ENCODE measurements at regions not wholly inside any gene's neighbourhood (a gene's known extent, or its start where the extent isn't known, plus 50 kb on each side); places are given as distances from the start of the nearest gene placed in this dataset.

GRCh38 chr12:104840262-104840661, 117.8 kb downstream of the SLC41A2 start:
- H3K36me3 ChIP-seq (ENCODE audit: control insufficient read depth in 5 of 5, insufficient read depth in 5 of 5, low read length in 5 of 5) = no peaks in the 10 kb centered on the region
- no peak overlapping the region for H3K27ac ChIP-seq (ENCODE audit: low read depth, low read length)
- no peaks in the 10 kb centered on the region for H3K4me1 ChIP-seq (ENCODE audit: control insufficient read depth in 5 of 5, insufficient read depth in 5 of 5, low read length in 5 of 5)
- H3K9ac ChIP-seq (ENCODE audit: low read length in 5 of 5) = no peak overlapping the region
- no peaks in the 10 kb centered on the region for H3K9me3 ChIP-seq (ENCODE audit: control insufficient read depth in 5 of 5, low read length in 5 of 5)
- H3K4me3 ChIP-seq (ENCODE audit: low read depth in 1 of 5, low read length in 5 of 5) = no peak overlapping the region
- H3K27me3 ChIP-seq (ENCODE audit: control insufficient read depth in 5 of 5, insufficient read depth in 4 of 5, low read length in 5 of 5) = no peaks in the 10 kb centered on the region

- Histone ChIP-seq H3K4me3 (ENCODE audit: low read depth in 1 of 5, low read length in 5 of 5) (no peak overlapping the region), H3K9ac (ENCODE audit: low read length in 5 of 5) (no peak overlapping the region), H3K36me3 (ENCODE audit: control insufficient read depth in 5 of 5, insufficient read depth in 5 of 5, low read length in 5 of 5) (no peaks in the 10 kb centered on the region), H3K27me3 (ENCODE audit: control insufficient read depth in 5 of 5, insufficient read depth in 4 of 5, low read length in 5 of 5) (no peaks in the 10 kb centered on the region), H3K4me1 (ENCODE audit: control insufficient read depth in 5 of 5, insufficient read depth in 5 of 5, low read length in 5 of 5) (no peaks in the 10 kb centered on the region), H3K27ac (ENCODE audit: low read depth, low read length) (no peak overlapping the region), H3K9me3 (ENCODE audit: control insufficient read depth in 5 of 5, low read length in 5 of 5) (no peaks in the 10 kb centered on the region)
Measured at GRCh38 chr12:104835317-104835716, 122.8 kb downstream of the SLC41A2 start.

DNA sequence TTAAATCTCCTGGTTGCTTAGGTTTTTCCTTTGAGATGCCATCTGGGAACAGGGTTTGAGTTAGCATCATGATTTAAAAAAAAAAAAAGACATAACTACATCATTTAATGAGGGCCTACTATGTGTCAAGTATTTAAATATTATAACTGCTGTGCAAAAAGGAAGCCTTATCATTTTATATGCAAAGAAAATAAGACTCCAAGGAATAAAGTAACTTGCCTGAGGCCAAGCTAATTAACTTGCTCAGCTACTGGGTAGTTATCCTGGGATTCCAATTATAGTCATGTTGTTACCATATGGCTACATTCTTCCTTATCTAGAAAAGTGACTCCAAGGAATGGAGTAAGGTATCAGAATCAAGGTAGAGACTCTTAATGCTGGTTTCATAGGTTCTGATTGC, 123.5 kb downstream of the SLC41A2 start:
- no peaks in the 10 kb centered on the region for H3K9me3 ChIP-seq (ENCODE audit: control insufficient read depth in 5 of 5, low read length in 5 of 5)

DNA sequence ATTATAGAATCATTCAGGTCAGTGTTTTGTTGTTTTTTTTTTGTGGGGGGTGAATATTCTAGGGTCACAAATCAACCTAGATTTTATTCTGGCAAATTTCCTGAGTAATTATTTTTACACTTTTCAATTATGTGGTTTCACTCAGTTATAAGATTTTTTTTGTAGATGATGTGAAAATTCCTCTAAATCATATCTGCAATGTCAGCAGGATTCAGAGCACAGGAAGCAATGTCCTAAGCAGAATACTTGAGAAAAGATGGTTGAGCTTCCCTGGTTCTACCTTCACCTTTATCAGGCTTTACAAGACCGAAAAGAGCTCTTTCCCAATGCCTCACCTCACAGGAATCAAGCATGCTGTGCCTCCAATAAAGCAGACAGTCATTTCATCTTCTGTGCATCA, 124.3 kb downstream of the SLC41A2 start:
- Histone ChIP-seq H3K9me3 (ENCODE audit: control insufficient read depth in 5 of 5, low read length in 5 of 5) (no peaks in the 10 kb centered on the region), H3K27ac (ENCODE audit: low read depth, low read length) (no peak overlapping the region), H3K9ac (ENCODE audit: low read length in 5 of 5) (no peak overlapping the region), H3K4me1 (ENCODE audit: control insufficient read depth in 5 of 5, insufficient read depth in 5 of 5, low read length in 5 of 5) (no peaks in the 10 kb centered on the region), H3K4me3 (ENCODE audit: low read depth in 1 of 5, low read length in 5 of 5) (no peak overlapping the region), H3K27me3 (ENCODE audit: control insufficient read depth in 5 of 5, insufficient read depth in 4 of 5, low read length in 5 of 5) (no peaks in the 10 kb centered on the region), H3K36me3 (ENCODE audit: control insufficient read depth in 5 of 5, insufficient read depth in 5 of 5, low read length in 5 of 5) (no peaks in the 10 kb centered on the region)

More for the DNA sequence above, 123.5 kb downstream of the SLC41A2 start:
- Histone ChIP-seq H3K4me1 (ENCODE audit: control insufficient read depth in 5 of 5, insufficient read depth in 5 of 5, low read length in 5 of 5) (no peaks in the 10 kb centered on the region), H3K4me3 (ENCODE audit: low read depth in 1 of 5, low read length in 5 of 5) (no peak overlapping the region), H3K36me3 (ENCODE audit: control insufficient read depth in 5 of 5, insufficient read depth in 5 of 5, low read length in 5 of 5) (no peaks in the 10 kb centered on the region), H3K27ac (ENCODE audit: low read depth, low read length) (no peak overlapping the region), H3K27me3 (ENCODE audit: control insufficient read depth in 5 of 5, insufficient read depth in 4 of 5, low read length in 5 of 5) (no peaks in the 10 kb centered on the region), H3K9ac (ENCODE audit: low read length in 5 of 5) (no peak overlapping the region)

DNA sequence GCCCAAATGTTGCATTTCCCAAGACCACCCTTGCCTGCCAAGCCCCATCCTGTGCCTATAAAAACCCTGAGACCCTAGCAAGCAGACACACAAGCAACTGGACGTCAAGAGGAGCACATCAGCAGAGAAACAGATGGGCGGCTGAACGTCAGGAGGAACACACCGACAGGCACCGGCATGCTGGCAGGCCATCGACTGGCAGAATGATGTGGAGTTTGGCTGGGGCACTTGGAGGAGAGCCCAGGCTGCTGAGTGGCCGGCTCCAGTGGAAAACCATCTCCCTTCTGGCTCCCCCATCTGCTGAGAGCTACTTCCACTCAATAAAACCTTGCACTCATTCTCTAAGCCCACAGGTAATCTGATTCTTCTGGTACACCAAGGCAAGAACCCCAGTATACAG, 130.1 kb downstream of the SLC41A2 start:
- Histone ChIP-seq H3K9me3 (ENCODE audit: control insufficient read depth in 5 of 5, low read length in 5 of 5) (peaks cover 0 to 18% (median 16%) of the 10 kb centered on the region in 5 donors), H3K27ac (ENCODE audit: low read depth, low read length) (no peak overlapping the region), H3K4me3 (ENCODE audit: low read depth in 1 of 5, low read length in 5 of 5) (no peak overlapping the region), H3K4me1 (ENCODE audit: control insufficient read depth in 5 of 5, insufficient read depth in 5 of 5, low read length in 5 of 5) (no peaks in the 10 kb centered on the region), H3K9ac (ENCODE audit: low read length in 5 of 5) (no peak overlapping the region), H3K27me3 (ENCODE audit: control insufficient read depth in 5 of 5, insufficient read depth in 4 of 5, low read length in 5 of 5) (no peaks in the 10 kb centered on the region), H3K36me3 (ENCODE audit: control insufficient read depth in 5 of 5, insufficient read depth in 5 of 5, low read length in 5 of 5) (no peaks in the 10 kb centered on the region)

DNA sequence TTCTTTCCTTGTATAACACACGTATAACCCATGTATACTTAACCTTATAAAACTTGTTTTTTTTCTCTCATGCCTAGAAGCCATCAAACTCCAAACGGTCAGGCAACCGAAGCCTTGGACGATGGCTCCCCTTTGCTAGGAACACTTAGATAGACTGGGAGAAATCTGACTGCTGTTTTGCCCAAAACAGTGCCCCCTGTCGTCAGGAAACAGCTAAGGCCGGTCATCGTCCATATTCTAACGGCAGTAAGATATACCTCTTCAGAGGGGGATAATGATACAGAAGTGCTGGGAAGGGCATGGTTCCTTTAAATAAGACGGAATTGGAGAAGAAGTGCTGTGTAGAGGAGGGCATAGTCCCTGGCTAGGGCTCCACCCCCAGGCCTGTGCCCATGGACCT, 130.5 kb downstream of the SLC41A2 start:
- Histone ChIP-seq H3K4me1 (ENCODE audit: control insufficient read depth in 5 of 5, insufficient read depth in 5 of 5, low read length in 5 of 5) (no peaks in the 10 kb centered on the region), H3K36me3 (ENCODE audit: control insufficient read depth in 5 of 5, insufficient read depth in 5 of 5, low read length in 5 of 5) (no peaks in the 10 kb centered on the region), H3K9me3 (ENCODE audit: control insufficient read depth in 5 of 5, low read length in 5 of 5) (peaks cover 0 to 18% (median 16%) of the 10 kb centered on the region in 5 donors), H3K4me3 (ENCODE audit: low read depth in 1 of 5, low read length in 5 of 5) (no peak overlapping the region), H3K9ac (ENCODE audit: low read length in 5 of 5) (no peak overlapping the region), H3K27me3 (ENCODE audit: control insufficient read depth in 5 of 5, insufficient read depth in 4 of 5, low read length in 5 of 5) (no peaks in the 10 kb centered on the region), H3K27ac (ENCODE audit: low read depth, low read length) (no peak overlapping the region)

- H3K9me3 ChIP-seq (ENCODE audit: control insufficient read depth in 5 of 5, low read length in 5 of 5) = peaks cover 0 to 18% (median 16%) of the 10 kb centered on the region in 5 donors
Measured at GRCh38 chr12:104825408-104825807, 132.7 kb downstream of the SLC41A2 start.

GRCh38 chr12:104823985-104824461, 134.1 kb downstream of the SLC41A2 start:
- Histone ChIP-seq H3K36me3 (ENCODE audit: control insufficient read depth in 5 of 5, insufficient read depth in 5 of 5, low read length in 5 of 5) (no peaks in the 10 kb centered on the region), H3K4me3 (ENCODE audit: low read depth in 1 of 5, low read length in 5 of 5) (no peak overlapping the region), H3K4me1 (ENCODE audit: control insufficient read depth in 5 of 5, insufficient read depth in 5 of 5, low read length in 5 of 5) (no peaks in the 10 kb centered on the region), H3K27ac (ENCODE audit: low read depth, low read length) (no peak overlapping the region), H3K9ac (ENCODE audit: low read length in 5 of 5) (no peak overlapping the region), H3K27me3 (ENCODE audit: control insufficient read depth in 5 of 5, insufficient read depth in 4 of 5, low read length in 5 of 5) (no peaks in the 10 kb centered on the region), H3K9me3 (ENCODE audit: control insufficient read depth in 5 of 5, low read length in 5 of 5) (peaks cover 0 to 21% (median 16%) of the 10 kb centered on the region in 5 donors)

More at GRCh38 chr12:104825408-104825807, 132.7 kb downstream of the SLC41A2 start:
- Histone ChIP-seq H3K9ac (ENCODE audit: low read length in 5 of 5) (no peak overlapping the region), H3K4me1 (ENCODE audit: control insufficient read depth in 5 of 5, insufficient read depth in 5 of 5, low read length in 5 of 5) (no peaks in the 10 kb centered on the region), H3K27me3 (ENCODE audit: control insufficient read depth in 5 of 5, insufficient read depth in 4 of 5, low read length in 5 of 5) (no peaks in the 10 kb centered on the region), H3K4me3 (ENCODE audit: low read depth in 1 of 5, low read length in 5 of 5) (no peak overlapping the region), H3K36me3 (ENCODE audit: control insufficient read depth in 5 of 5, insufficient read depth in 5 of 5, low read length in 5 of 5) (no peaks in the 10 kb centered on the region), H3K27ac (ENCODE audit: low read depth, low read length) (no peak overlapping the region)

- H3K9me3 ChIP-seq (ENCODE audit: control insufficient read depth in 5 of 5, low read length in 5 of 5) = peaks cover 0 to 21% (median 16%) of the 10 kb centered on the region in 5 donors
- no peaks in the 10 kb centered on the region for H3K4me1 ChIP-seq (ENCODE audit: control insufficient read depth in 5 of 5, insufficient read depth in 5 of 5, low read length in 5 of 5)
- H3K36me3 ChIP-seq (ENCODE audit: control insufficient read depth in 5 of 5, insufficient read depth in 5 of 5, low read length in 5 of 5) = no peaks in the 10 kb centered on the region
- no peak overlapping the region for H3K27ac ChIP-seq (ENCODE audit: low read depth, low read length)
- no peak overlapping the region for H3K4me3 ChIP-seq (ENCODE audit: low read depth in 1 of 5, low read length in 5 of 5)
- H3K9ac ChIP-seq (ENCODE audit: low read length in 5 of 5) = no peak overlapping the region
- H3K27me3 ChIP-seq (ENCODE audit: control insufficient read depth in 5 of 5, insufficient read depth in 4 of 5, low read length in 5 of 5) = no peaks in the 10 kb centered on the region
Measured at GRCh38 chr12:104822941-104823340, 135.1 kb downstream of the SLC41A2 start.

GRCh38 chr12:104816845-104817503, 141.1 kb downstream of the SLC41A2 start:
- Histone ChIP-seq H3K4me3 (ENCODE audit: low read depth in 1 of 5, low read length in 5 of 5) (no peak overlapping the region), H3K36me3 (ENCODE audit: control insufficient read depth in 5 of 5, insufficient read depth in 5 of 5, low read length in 5 of 5) (no peaks in the 10 kb centered on the region), H3K4me1 (ENCODE audit: control insufficient read depth in 5 of 5, insufficient read depth in 5 of 5, low read length in 5 of 5) (no peaks in the 10 kb centered on the region), H3K9me3 (ENCODE audit: control insufficient read depth in 5 of 5, low read length in 5 of 5) (peaks cover 0 to 4% (median 0%) of the 10 kb centered on the region in 5 donors), H3K9ac (ENCODE audit: low read length in 5 of 5) (no peak overlapping the region), H3K27ac (ENCODE audit: low read depth, low read length) (no peak overlapping the region), H3K27me3 (ENCODE audit: control insufficient read depth in 5 of 5, insufficient read depth in 4 of 5, low read length in 5 of 5) (no peaks in the 10 kb centered on the region)
